Right kidney (tissue), 1 donor: ENCODE measurements at regions not wholly inside any gene's neighbourhood (a gene's known extent, or its start where the extent isn't known, plus 50 kb on each side); places are given as distances from the start of the nearest gene placed in this dataset.

ENCODE experiments used
- DNase-seq: peaks from one replicate; pipeline ENCODE4 v3.0.0-alpha.2; 2016

DNA sequence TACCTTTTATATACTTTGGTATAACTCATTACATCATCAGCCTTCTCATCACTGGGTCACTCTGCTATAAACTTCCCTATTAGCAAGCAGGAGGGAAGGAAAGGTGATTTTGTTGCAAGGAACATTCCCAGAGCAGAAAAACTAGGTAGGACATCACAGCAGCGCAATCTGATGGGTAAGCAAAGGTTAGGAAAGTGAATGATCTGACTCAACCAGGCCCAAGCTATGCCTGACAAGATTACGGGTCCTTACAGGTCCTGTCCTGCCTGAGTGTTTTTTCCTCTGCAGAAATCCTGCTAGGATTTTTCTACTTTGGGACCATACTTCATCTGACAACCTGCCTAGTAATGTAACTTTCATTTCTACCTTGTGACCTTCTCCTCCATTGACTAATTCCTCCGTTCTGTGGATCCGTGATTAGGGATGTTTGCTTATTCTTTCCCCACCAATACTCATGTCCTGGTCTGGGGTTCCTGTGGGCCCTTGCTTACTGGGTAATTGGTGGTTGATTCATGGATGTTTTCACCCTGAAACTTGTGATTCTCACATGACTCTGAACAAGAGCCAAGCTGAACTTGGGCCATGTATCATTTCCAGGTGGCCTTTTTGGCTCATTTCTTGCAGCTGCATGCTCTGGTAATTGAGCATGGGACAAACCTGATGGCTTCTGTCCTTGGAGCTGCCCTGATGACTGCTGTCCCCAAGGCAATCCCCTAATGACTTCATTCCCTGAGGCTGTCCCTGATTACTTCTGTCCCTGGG lies 111.9 kb upstream of the KIT start:
- DNase-seq, result no peak

DNA sequence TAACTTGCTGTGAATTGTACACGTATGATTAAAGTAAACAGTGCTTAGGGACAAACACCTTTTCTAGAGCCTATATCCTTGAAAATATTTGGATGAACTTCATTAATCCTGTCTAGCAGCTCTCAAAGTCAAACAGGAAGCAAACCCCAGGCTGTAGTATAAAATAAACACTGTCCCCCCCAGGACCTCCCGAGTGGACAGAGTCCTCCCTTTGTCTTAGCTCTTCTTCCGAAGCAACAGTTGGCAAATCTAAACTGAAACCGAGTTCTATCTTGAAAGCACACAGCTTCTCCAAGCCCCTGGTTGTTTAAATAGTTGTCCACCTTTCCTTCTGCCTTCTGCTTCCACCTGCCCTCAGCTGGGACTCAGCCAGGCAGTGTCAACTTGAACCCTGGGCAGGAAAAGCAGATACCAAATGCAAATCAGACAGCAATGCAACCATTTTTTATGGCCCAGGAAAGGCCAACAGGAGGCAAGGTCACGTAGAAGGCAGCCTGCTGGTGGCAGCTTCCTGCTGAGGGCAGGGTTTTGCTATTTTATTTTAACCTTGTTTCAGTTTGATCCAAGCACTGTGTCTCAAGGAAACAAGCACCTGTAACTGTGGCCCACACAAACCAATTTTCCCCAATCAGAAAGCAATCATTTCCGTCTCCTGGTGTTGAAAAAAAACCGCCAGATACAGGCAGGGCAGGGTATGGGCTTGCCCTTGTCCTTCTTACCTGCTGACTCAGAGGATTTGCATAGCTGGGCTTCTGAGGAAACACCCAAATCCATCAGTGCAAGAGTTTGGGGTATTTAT lies 110.3 kb upstream of the KIT start:
- peak; percentile 12 for DNase-seq

DNA sequence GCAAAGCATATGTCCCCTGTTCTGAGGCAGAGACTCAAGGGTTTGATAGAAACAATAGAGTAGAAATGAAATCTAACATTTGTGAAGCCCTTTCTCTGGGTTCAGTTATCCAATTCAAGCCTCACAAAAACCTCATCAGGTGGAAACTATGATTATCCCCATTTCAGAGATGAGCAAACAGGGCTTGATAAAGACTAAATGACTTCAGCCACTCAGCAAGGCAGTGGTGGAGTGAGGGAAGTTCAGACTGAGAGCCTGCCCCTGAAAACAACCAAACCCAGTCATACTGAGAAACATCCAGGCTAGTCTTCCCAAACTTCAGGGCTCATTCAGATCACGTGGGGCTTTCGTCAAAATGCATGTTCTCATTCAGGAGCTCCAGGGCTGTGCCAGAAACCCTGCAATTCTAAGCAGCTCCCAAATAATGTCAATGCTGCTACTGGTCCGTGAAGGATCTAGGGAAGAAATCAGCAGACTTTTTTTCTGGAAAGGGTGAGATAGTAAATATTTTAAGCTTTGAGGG lies 109.6 kb upstream of the KIT start:
- no peak for DNase-seq

DNA sequence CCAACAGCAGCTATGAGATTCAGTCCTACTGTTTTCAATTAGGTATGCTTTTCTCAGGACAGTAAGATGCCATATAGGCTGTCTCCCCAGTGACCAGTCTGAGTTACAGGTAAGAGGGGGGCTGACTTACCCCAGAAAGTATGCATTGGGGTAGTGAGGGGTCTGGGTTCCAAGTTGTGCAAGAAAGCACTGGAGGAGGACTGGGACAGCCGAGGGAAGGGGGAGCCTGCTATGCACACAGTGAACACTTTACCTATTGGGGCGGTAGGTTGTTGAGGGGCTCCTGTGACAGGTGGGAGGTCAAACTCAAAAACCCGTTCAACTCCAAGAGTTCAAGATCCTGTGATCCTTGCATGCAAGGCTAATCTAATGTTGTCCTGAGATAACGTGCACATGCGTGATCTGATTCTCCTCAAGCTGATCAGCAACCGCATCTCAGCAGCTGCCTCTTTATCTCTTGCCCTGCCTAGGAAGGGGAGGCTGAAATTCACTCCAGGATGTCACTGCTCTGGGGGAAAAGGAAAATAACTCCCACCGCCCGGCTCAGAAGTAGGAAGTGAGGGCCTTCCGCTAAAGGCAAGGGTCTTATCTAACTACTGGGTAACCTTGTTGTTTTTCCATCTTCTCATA lies 108.8 kb upstream of the KIT start:
- no peak for DNase-seq

DNA sequence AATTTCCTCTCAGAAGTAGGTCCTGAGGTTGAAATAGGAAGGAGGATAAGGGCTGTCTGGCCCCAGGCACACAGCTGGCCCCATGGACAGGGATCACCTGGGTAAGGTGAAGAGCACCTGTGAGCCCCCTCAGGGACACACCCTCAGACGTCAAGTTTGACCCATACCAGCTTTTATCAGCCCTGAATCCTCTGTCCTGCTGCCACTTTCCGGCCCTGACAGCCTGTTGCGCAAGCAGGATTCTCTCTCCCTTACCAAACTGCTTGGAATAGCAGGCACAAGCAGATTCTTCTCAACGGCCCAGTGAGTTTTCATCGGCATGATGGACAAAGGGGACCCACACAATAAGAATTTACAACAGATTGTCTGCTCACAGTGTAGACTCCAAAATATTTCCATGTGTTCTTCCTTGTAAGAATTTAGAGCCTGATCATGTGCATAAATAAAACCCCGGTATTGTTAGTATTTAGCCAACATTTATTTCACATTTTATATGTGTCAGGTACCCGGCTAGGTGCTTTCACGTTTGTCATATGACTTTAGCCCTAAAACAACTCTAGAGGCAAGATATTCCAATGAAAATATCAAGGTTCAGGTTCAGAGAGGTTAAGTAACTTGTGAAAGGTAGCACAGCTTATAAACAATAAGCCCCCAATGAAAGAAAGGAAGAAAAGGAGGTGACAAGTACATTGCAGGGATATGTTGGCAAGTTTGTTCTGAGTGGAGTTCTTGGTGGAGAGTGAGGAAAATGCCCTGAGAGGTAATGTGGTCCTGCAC lies 107.2 kb upstream of the KIT start:
- DNase-seq, result no peak

GRCh38 chr4:54553001-54553400 lies 104.8 kb upstream of the KIT start:
- no peak for DNase-seq

GRCh38 chr4:54554339-54554990 lies 103.3 kb upstream of the KIT start:
- no peak for DNase-seq

DNA sequence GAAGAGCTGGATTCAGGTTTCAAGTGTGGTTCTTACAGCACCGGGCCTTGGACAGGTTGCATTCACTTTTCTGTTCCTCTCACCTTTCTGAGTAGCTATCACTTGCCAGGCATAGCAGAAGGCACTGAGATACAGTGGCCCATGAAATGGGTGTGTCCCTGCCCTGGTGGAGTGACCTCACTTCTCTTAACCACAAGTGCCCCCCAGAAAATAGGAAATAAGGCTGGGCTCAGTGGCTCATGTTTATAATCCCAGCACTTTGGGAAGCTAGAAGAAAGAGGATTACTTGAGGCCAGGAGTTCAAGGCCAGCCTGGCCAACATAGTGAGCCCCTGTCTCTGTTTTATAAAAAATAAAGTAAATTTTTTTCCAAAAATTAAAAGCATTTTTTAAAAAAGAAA lies 101.7 kb upstream of the KIT start:
- no peak for DNase-seq

DNA sequence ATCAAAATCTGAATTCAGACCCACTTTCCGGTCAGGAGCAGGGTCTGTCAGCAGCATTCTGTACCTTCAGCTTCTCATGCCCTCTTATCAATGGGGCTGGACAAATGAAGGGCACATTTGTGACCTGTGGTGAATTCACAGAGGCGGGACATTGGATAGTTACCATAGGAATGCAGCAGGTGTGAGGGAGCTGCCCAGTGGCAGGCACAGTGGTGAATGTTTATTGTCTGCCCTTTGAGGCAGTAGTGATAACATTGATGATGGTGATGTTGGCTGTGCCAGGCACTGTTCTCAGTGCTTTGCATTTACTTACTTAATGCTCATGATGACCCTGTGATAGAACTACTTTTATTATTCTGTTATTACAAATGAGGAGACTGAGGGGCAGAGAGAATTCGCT lies 101.2 kb upstream of the KIT start:
- no peak for DNase-seq

- DNase-seq, result no peak
Measured at GRCh38 chr4:54558889-54559677, 98.7 kb upstream of the KIT start.

- DNase-seq, result no peak
Measured at GRCh38 chr4:54560513-54560912, 97.2 kb upstream of the KIT start.

GRCh38 chr4:54561940-54562339 lies 95.8 kb upstream of the KIT start:
- no peak for DNase-seq

DNA sequence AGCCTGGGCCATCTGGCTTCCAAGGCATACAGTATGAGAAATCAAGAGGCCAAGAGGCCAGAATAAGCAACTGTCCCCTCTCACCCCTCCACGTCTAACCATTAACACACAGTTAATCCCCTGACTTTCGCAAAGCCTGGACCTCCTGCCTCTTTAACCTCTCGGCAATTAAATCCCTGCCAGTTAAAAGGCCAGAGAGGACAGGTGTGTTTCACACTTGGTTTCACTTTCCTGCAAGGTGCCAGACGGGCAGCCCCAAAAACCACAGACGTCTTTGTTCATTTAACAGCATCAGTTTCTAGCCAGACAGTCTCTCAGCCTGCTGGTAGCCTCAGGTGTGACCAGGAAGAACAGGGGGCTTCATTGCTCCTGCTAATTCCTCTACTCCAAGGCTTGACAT lies 91.1 kb upstream of the KIT start:
- no peak for DNase-seq

DNA sequence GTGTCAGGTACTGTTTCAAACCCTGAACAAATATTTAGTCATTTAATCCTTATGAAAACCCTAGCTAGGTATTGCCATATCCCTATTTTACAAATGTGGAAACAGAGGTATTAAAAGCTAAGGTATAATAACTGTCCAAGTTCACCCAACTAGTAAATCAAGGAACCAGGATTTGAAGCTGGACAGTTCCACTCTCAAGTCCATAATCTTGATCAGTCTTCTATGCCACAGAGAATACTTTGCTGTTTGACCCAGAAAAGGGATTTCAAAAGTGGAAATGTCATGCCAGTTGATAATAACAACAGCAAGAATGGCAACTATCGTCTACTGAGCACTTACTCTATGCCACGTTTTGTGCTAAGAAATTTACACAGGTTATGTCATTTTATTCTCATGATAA lies 90.4 kb upstream of the KIT start:
- no peak for DNase-seq

DNA sequence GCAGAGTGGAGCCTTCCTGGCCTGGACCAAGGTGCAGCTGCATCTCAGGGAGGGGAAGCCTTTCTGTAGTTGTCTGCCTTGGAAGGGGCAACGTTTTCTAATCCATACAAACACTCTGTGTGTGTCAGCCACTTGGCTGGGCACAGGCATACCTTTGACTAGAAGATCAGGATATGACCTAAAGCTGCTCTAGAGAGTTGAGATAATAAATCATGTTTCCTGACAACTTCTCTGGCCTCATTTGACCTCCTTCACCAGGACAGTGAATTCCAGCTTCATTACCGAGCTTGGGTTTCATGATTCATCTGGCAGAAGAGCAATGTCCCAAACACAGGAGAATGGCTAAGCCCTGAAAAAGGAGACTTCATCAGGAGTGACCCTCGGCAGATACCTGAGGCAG lies 89.6 kb upstream of the KIT start:
- no peak for DNase-seq

DNA sequence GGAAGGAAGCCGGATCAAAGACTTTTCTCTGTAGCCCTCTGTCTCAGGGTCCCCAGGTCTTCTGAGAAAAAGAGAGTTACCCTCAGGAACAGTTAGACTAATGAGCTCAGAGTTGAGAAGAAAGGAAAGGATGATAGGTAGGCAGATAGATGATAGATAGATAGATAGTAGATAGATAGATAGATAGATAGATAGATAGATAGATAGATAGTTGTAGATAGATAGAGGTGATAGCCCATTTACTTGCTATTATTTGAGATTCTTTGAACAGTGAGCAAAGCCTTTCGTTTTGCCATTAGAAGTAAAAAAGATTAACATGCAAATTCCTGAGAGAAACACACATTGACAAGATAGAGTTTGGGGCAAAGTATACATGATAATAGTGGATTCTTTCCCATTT lies 86.9 kb upstream of the KIT start:
- DNase-seq, result no peak

GRCh38 chr4:54571293-54572151 lies 86.2 kb upstream of the KIT start:
- no peak for DNase-seq

GRCh38 chr4:54572152-54572542 lies 85.6 kb upstream of the KIT start:
- DNase-seq, result no peak

- DNase-seq, result no peak
Measured at GRCh38 chr4:54574500-54574899, 83.3 kb upstream of the KIT start.

DNA sequence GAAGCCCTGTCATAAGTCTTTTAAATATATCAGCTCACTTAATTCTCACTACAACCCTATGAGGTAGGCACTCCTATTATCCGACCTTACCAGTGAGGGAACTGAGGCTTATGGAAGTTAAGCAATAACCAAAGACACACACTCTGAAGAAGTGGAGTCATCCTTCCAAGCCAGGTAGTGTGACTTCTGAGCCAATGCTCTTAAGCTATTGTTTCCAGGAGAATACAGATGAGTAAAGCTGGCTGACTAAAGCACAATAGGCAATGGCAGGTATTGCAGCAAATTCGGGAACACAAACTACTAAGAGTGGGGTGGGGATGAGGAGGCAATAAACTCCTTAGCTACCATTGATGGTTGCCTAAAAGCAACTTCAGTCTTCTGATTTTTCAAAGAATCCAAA lies 81.8 kb upstream of the KIT start:
- no peak for DNase-seq
